GM21825 (cell line): ENCODE measurements at regions not wholly inside any gene's neighbourhood (a gene's known extent, or its start where the extent isn't known, plus 50 kb on each side); places are given as distances from the start of the nearest gene placed in this dataset.
"Not testable (repeated sequence)": the region's sequence is repeated elsewhere in the genome, so short reads cannot be mapped to it uniquely, and the experiment has no call there.

Experiments
- ATAC-seq: cut with Tn5 transposase; IDR thresholded peaks from one replicate; pipeline ENCODE4 v1.9.1; 2021; ENCODE audit warnings: mild to moderate bottlenecking, moderate library complexity; ENCODE audit not compliant: unreplicated experiment

GRCh38 chr17:30689266-30690000 lies 135.1 kb downstream of the CRLF3 start:
- not testable (repeated sequence) for ATAC-seq

DNA sequence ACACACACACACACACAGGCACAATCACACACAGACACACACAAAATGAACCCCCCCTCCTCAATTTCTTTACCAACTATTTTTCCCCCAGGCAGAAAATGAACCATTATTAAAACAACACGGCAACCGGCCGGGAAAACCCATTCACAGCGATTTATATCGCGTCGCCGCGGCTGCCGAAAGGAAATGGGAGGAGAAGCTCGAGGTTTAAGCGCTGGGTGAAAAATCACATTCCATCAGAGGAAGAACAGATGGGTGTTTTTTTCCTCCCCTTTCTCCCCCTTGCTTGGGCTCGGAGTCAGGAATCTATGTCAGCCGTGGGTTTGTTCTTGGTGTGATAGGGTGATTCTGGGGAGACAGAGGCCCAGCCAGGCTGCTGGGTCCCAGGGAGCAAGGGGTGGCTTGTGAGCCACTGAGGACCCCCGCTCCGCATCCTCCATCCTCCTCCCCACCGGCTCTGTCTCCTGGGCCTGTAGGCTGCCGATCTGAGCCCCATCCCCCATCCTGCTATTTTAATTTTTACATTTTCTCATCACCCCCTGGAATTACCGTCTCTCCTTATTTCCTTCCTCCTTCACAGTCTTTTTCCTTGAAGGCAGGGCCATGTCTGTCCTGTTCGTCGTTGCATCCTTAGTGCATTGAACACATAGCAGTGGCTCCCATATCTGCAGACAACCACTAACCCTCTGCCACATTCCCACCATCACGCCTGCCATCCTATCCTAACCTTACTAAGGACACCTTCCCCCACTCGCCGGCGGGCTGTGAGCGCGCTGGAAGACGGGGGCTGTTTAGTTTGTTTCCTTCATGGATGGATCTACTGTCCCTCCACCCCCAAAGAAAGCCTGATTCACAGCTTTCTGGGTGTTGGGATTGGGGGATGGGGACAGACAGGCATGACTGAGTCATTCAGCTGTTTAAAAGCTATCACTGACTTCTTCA lies 137.7 kb downstream of the CRLF3 start:
- ATAC-seq, result not testable (repeated sequence)

DNA sequence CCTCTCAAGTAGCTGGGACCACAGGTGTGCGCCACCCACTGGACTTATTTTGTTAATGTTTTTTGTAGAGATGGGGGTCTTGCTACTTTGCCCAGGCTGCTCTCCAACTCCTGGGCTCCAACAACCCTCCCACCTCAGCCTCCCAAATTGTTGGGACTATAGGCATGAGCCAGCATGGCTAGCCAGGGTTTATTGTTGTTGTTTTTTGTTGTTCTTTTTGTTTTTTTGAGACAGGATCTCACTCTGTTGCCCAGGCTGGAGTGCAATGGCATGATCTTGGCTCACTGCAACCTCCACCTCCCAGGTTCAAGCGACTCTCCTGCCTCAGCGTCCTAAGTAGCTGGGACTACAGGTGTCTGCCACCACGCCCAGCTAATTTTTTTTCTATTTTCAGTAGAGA lies 142.2 kb downstream of the CRLF3 start:
- ATAC-seq, result not testable (repeated sequence)

GRCh38 chr17:30680681-30681080 lies 143.8 kb downstream of the CRLF3 start:
- not testable (repeated sequence) for ATAC-seq

DNA sequence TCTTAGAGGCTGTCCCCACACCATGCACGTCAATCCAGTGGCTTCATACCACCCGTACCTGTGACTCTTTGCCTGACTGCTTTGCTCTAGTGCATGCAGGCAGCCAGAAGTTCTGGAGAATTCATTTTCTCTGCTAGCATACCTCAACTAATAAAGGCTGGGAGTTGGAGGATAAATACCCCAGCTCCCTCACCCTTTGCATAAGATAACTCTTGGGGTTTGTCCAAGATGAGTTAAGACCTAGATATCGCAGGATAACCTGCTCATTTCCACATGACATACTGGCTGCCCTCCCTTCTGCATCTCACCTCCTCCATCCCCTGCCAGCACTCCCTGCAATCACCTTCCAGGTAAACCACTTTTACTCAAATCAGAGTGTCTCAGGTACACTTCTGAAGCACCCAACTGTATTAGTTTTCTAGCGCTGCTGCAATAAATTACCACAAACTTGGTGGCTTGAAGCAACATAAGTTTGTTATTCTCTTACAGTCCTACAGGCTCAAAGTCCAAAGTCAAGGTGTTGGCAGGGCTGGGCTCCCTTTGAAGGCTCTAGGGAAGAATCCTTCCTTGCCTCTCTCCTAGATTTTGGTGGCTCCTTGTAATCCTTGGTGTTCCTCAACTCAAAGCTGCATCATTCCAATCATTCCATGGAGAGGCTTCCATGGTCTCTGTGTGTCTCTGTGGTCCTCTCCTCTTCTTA lies 146.8 kb downstream of the CRLF3 start:
- ATAC-seq, result no peak

- not testable (repeated sequence) for ATAC-seq
These were observed 148.6 kb downstream of the CRLF3 start for GRCh38 chr17:30675777-30676492.

DNA sequence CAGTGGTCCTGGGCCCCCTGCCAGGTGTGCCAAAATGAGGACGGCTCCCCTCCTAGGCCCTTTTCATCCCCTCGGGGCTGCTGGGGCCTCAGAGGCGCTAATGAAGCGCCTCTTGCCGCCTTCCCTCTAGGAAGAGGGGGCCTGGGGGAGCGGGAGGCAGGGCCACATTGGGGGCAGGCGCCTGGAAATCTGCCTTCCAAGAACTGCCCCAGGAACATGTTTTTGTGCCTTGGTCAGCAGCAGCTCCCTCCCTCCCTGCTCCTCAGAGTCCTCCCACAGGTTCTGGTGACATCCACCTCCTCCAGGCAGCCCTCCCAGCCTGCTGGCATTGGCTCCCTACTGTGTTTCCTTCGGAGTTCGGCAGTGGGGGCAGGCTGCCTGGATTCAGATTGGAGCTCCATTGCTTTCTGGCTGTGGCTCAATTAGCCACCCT lies 155.3 kb downstream of the CRLF3 start:
- not testable (repeated sequence) for ATAC-seq

DNA sequence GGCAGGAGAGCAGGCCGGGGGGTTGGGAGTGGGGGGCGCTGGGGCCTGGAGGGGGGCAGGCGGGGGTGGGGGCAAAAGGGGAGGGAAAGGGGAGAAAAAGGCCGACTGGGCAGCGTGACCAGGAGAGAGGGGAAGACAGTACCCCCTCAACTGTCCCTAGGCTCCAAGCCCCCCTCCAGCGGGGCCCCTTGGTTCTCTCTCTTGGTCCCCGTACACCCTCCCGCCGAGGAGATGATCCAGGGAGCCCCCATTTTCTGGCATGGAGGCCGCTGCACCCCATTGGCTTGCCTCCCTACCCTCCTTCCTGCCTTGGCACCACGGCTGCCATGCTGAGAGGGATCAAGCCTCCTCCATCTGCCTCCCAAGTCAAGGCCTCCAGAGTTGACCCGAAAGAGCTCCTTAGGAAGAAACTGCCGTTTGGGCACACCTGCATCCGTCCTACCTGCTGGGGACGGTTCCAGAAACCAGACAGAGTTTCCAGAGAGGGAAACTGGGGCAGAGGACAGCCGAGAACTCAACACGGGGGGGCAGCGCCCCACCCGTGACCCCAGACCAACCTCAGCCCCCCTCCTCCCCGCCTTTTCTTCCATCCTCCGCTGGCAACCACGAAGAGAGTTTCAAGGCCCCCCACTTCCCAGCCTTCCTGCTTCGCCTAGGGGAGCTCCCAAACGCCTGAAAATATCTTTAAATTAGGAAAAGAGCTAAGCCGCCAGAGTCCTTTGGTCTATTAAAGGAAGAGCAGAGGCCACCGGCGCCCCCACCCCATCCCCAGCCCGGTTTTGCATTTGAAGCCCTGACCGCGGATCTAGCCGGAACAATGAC lies 155.9 kb downstream of the CRLF3 start:
- ATAC-seq, result not testable (repeated sequence)

- not testable (repeated sequence) for ATAC-seq
These were observed 156.7 kb downstream of the CRLF3 start for GRCh38 chr17:30667657-30668359.

DNA sequence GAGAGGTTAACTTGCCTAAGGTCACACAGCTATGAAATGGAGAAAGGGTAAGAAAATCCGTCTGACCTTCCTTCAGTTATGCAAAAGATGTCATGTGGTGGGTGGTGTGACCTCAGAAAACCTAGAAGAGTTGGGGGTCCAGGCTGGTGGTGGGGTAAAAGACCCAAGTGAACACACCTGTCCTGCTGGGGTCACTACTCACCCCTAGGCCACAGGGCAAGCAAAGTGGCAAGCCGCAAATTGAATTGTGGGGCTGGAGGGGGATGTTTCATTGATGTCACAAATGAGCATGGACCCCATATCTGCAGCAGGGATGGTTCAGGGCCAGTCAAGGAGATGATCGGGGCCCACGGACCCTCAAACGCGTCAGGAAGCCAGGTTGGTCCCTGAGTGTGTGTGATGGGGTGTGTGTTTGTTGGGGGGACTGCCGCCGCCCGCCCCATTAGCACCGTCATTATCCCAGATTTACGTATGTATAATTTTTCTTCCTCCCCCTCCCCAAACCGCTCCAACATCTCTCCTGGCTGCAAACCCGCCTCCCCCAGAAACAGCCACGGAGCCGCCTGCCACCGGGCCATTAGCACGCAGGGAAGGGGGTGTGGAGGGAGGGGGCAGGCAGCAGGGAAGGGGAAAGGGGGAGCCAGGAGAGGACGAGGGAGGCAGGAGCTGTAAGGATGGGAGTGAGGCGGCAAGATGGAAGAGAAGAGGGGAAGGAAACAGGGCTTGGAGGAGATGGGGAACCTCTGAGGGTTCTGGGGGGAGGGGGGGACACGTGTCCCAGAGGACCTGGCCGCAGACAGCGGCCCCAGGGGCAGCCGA lies 157.4 kb downstream of the CRLF3 start:
- ATAC-seq, result not testable (repeated sequence)

DNA sequence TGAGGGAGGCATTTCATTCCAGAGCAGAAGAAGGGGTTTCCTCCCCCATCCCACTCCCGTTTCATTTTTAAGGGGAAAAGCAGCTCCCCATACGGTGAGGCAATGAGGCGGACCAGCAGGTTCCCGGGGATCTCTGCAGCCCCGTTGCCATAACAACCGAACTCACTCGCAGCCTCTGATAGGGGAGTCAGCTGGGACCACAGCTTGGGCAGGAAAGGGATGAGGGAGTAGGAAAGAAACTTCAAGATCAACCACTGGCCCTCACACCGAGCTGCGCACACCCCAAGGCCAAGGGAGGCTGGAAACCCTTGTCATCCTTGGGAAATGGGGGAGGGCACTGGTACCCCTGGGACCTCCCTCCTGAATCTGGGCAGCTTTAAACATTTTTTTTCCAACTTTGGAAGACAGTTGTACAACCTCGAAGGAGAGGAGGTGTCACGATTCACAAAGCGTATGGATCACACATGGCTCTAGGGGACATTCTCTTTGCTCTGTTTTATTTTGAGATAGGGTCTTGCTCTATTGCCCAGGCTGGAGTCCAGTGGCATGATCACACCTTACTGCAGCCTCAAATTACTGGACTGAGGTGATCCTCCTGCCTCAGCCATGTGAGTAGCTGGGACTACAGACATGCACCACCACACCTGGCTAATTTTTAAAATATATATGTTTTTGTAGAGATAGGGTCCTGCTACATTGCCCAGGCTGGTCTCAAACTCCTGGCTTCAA lies 160.6 kb downstream of the CRLF3 start:
- ATAC-seq, result not testable (repeated sequence)

- ATAC-seq, result not testable (repeated sequence)
These were observed 167.3 kb downstream of the CRLF3 start for GRCh38 chr17:30657148-30657547.

- ATAC-seq, result not testable (repeated sequence)
These were observed 171.5 kb downstream of the CRLF3 start for GRCh38 chr17:30653038-30653437.

DNA sequence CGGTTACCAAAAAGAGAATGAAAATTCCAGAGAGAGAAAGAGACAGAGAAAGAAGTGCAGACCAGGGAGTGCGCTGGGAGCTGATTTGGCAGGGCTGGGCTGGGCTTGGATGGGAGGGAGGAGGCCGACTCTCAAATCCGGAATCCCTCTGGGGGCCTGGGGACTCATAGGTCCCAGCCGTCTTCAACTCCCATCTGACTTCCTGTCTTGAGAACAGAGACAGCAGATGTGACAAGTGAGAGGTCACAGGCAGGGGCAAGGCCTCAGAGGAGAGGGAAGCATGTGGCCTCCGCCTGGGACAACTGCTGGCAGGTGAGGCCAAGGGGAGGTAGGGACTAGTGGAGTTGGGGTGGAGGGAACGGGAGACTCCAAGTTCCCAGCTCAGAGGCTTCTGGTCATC lies 172.9 kb downstream of the GOSR1 start:
- not testable (repeated sequence) for ATAC-seq

DNA sequence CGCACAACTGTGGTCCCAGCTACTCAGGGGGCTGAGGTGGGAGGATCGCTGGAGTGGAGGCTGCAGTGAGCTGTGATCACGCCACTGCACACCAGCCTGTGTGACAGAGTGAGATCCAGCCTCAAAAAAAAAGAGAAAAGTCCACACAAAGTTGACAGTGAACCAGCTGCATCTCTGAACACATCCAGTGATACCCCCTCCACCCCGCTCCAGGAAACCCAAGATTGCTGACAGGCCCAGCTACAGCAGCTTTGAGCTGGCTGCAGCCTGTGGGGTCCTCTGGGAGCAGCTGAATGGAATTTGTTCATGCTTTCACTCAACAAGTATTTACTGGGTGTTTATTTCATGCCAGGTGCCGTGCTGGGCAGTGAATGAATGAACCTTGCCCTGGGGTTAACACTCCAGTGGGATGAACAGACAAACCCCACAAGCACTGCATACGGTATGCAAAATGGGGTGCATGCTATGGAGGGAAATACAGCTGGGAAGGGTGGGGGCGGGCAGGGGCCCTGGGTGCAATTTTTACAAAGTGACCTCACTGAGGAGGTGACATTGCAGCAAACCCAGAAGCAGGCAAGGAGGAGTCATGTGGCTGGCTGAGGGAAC lies 170.9 kb downstream of the GOSR1 start:
- not testable (repeated sequence) for ATAC-seq

- not testable (repeated sequence) for ATAC-seq
These were observed 168.7 kb downstream of the GOSR1 start for GRCh38 chr17:30645875-30646274.

- ATAC-seq, result not testable (repeated sequence)
These were observed 167.5 kb downstream of the GOSR1 start for GRCh38 chr17:30644713-30645112.
